SKM-1 (cell line): ENCODE measurements at regions not wholly inside any gene's neighbourhood (a gene's known extent, or its start where the extent isn't known, plus 50 kb on each side); places are given as distances from the start of the nearest gene placed in this dataset.

Source experiments
- DNase-seq: peaks from one replicate; lab custom pipeline; 2025; ENCODE audit not compliant: unreplicated experiment; lab: John Stamatoyannopoulos, UW

- DNase-seq: no peak
Measured at GRCh38 chr7:84425702-84426259, 231.2 kb upstream of the SEMA3A start.

GRCh38 chr7:84422790-84423189 lies 228.2 kb upstream of the SEMA3A start:
- no peak for DNase-seq

GRCh38 chr7:84412161-84412969 lies 217.8 kb upstream of the SEMA3A start:
- no peak for DNase-seq

GRCh38 chr7:84399661-84400060 lies 205.1 kb upstream of the SEMA3A start:
- DNase-seq: no peak

- no peak for DNase-seq
Measured at GRCh38 chr7:84394219-84394618, 199.6 kb upstream of the SEMA3A start.

GRCh38 chr7:84393786-84394185 lies 199.2 kb upstream of the SEMA3A start:
- DNase-seq: no peak

GRCh38 chr7:84390845-84391244 lies 196.3 kb upstream of the SEMA3A start:
- DNase-seq: no peak

GRCh38 chr7:84389242-84389641 lies 194.7 kb upstream of the SEMA3A start:
- DNase-seq: no peak

- no peak for DNase-seq
Measured at GRCh38 chr7:84387595-84387994, 193.0 kb upstream of the SEMA3A start.

- DNase-seq: no peak
Measured at GRCh38 chr7:84384417-84384816, 189.8 kb upstream of the SEMA3A start.

GRCh38 chr7:84379446-84379845 lies 184.9 kb upstream of the SEMA3A start:
- DNase-seq: no peak

GRCh38 chr7:84372712-84373111 lies 178.1 kb upstream of the SEMA3A start:
- DNase-seq: peak; percentile 30

GRCh38 chr7:84372155-84372621 lies 177.6 kb upstream of the SEMA3A start:
- no peak for DNase-seq

- no peak for DNase-seq
Measured at GRCh38 chr7:84370114-84370513, 175.5 kb upstream of the SEMA3A start.

GRCh38 chr7:84368122-84368521 lies 173.5 kb upstream of the SEMA3A start:
- no peak for DNase-seq

- no peak for DNase-seq
Measured at GRCh38 chr7:84364708-84365107, 170.1 kb upstream of the SEMA3A start.

- no peak for DNase-seq
Measured at GRCh38 chr7:84363741-84364140, 169.2 kb upstream of the SEMA3A start.

GRCh38 chr7:84362828-84363227 lies 168.2 kb upstream of the SEMA3A start:
- DNase-seq: no peak

GRCh38 chr7:84362360-84362759 lies 167.8 kb upstream of the SEMA3A start:
- no peak for DNase-seq

GRCh38 chr7:84354866-84355265 lies 160.3 kb upstream of the SEMA3A start:
- DNase-seq: no peak

- no peak for DNase-seq
Measured at GRCh38 chr7:84354030-84354429, 159.4 kb upstream of the SEMA3A start.

GRCh38 chr7:84339306-84339705 lies 144.7 kb upstream of the SEMA3A start:
- DNase-seq: no peak

- DNase-seq: no peak
Measured at GRCh38 chr7:84337429-84337828, 142.8 kb upstream of the SEMA3A start.
